ENCODE measurements at regions not wholly inside any gene's neighbourhood (a gene's known extent, or its start where the extent isn't known, plus 50 kb on each side); places are given as distances from the start of the nearest gene placed in this dataset.

- H4K20me1 ChIP-seq (ENCODE audit: insufficient read depth, low read length) = no peaks in the 10 kb centered on the region
- no TSS peak for BruUV-seq (replicated peaks)
- no peak overlapping the region for H4K91ac ChIP-seq (ENCODE audit: insufficient read depth, low read depth, low read length)
- no peaks in the 10 kb centered on the region for H3K4me1 ChIP-seq (ENCODE audit: control insufficient read depth, insufficient read depth, low read length)
- ChIA-PET CTCF (no interaction called here), POLR2A (ENCODE audit: unreplicated experiment) (no interaction called here)
- ATAC-seq (ENCODE audit: low read depth) = no peak
- H3K27ac ChIP-seq (ENCODE audit: insufficient read depth, low read length) = no peak overlapping the region
- H3K56ac ChIP-seq (ENCODE audit: extremely low read depth, insufficient read depth, low read length) = no peak overlapping the region
- TF ChIP-seq FOS (IDR thresholded peaks at IDR 0.05; ENCODE audit: low read depth, low read length) (no peak), MAFK (IDR thresholded peaks at IDR 0.05; ENCODE audit: low read depth, low read length) (no peak), BHLHE40 (IDR thresholded peaks at IDR 0.05; ENCODE audit: low read depth, low read length) (no peak), ELK1 (IDR thresholded peaks at IDR 0.05; ENCODE audit: borderline replicate concordance, low read depth, low read length) (no peak)
- no peak overlapping the region for H2BK15ac ChIP-seq (ENCODE audit: low read depth, low read length)
- H4K5ac ChIP-seq (ENCODE audit: low read depth, low read length) = no peak overlapping the region
- H2AFZ ChIP-seq (replicated peaks; ENCODE audit: low read length, poor library complexity) = no peak overlapping the region
- in situ Hi-C loops (cut with MboI; ENCODE audit: low sequenced_read_pairs) (no loop called here), dilution Hi-C loops (cut with HindIII; ENCODE audit: low sequenced_read_pairs, unreplicated experiment) (no loop called here), intact Hi-C loops (cut with micrococcal nuclease) (no loop called here)
- H3K9me3 ChIP-seq (ENCODE audit: control insufficient read depth, insufficient read depth, low read length) = no peaks in the 10 kb centered on the region
- no peak overlapping the region for H4K8ac ChIP-seq (ENCODE audit: low read depth in 2 of 2, low read length in 2 of 2)
- H3K79me1 ChIP-seq (ENCODE audit: low read depth in 1 of 2, low read length in 2 of 2) = no peaks in the 10 kb centered on the region
- no peak overlapping the region for H3K4me3 ChIP-seq (ENCODE audit: insufficient read depth, low read depth, low read length)
- H3K4ac ChIP-seq (ENCODE audit: low read depth, low read length) = no peak overlapping the region
- H2AK9ac ChIP-seq (replicated peaks; ENCODE audit: low read depth, low read length, poor library complexity) = no peak overlapping the region
- no peak overlapping the region for H3K23ac ChIP-seq (ENCODE audit: low read depth, low read length)
- H3K4me2 ChIP-seq (ENCODE audit: low read depth, low read length) = no peak overlapping the region
- no peak overlapping the region for H3K18ac ChIP-seq (ENCODE audit: low read depth, low read length)
- no peak overlapping the region for H2AK5ac ChIP-seq (ENCODE audit: low read depth, low read length)
- no peak overlapping the region for H2BK20ac ChIP-seq (ENCODE audit: low read depth, low read length)
- H3K9me1 ChIP-seq (ENCODE audit: insufficient read depth, low read length) = no peaks in the 10 kb centered on the region
- no peak for DNase-seq
- no peak overlapping the region for H3K14ac ChIP-seq (replicated peaks; ENCODE audit: low read depth, low read length)
- H3K9ac ChIP-seq (ENCODE audit: low read depth, low read length) = no peak overlapping the region
- H2BK5ac ChIP-seq (ENCODE audit: low read depth, low read length, poor library complexity, severe bottlenecking) = no peak overlapping the region
- H3K36me3 ChIP-seq (ENCODE audit: control insufficient read depth, insufficient read depth, low read length) = no peaks in the 10 kb centered on the region
- no peak overlapping the region for H2BK120ac ChIP-seq (ENCODE audit: low read depth, low read length)
- H3K27me3 ChIP-seq (ENCODE audit: control insufficient read depth, insufficient read depth, low read length) = peaks cover 16% of the 10 kb centered on the region
Observed at GRCh38 chr4:38426532-38426931, 237.5 kb upstream of the KLF3 start.

Data from IMR-90 (cell line).